ENCODE measurements at regions not wholly inside any gene's neighbourhood (a gene's known extent, or its start where the extent isn't known, plus 50 kb on each side); places are given as distances from the start of the nearest gene placed in this dataset.
A peak's percentile ranks its signal among the peaks of the same experiment; 100 is the strongest.

- no peak overlapping the region for H3K4me3 ChIP-seq
- H3K9me3 ChIP-seq, result no peaks in the 10 kb centered on the region
- TF ChIP-seq POLR2A (IDR thresholded peaks at IDR 0.05) (no peak), CTCF (IDR thresholded peaks at IDR 0.05) (no peak), POLR2AphosphoS5 (IDR thresholded peaks at IDR 0.05) (no peak), EP300 (IDR thresholded peaks at IDR 0.05) (no peak)
- peaks cover 46% of the 10 kb centered on the region for H3K27me3 ChIP-seq
- WGBS, result 87% methylated on average over 9 of the region's 13 CpGs
- no peak overlapping the region for H3K27ac ChIP-seq
- H3K36me3 ChIP-seq, result no peaks in the 10 kb centered on the region
- DNase-seq (ENCODE audit: low spot score in 2 of 2), result no peak
- no peaks in the 10 kb centered on the region for H3K4me1 ChIP-seq
These were observed 92.3 kb upstream of the RTL6 start for GRCh38 chr22:44590291-44590690.

GRCh38 chr22:44589831-44590230 lies 91.8 kb upstream of the RTL6 start:
- TF ChIP-seq POLR2A (IDR thresholded peaks at IDR 0.05), result no peak
- TF ChIP-seq EP300 (IDR thresholded peaks at IDR 0.05), result no peak
- no peak for TF ChIP-seq POLR2AphosphoS5 (IDR thresholded peaks at IDR 0.05)
- TF ChIP-seq CTCF (IDR thresholded peaks at IDR 0.05), result no peak
- WGBS, result 98% methylated on average over 5 of the region's 5 CpGs
- no peaks in the 10 kb centered on the region for H3K36me3 ChIP-seq
- H3K27me3 ChIP-seq, result peaks cover 45% of the 10 kb centered on the region
- no peak overlapping the region for H3K27ac ChIP-seq
- no peaks in the 10 kb centered on the region for H3K9me3 ChIP-seq
- H3K4me3 ChIP-seq, result no peak overlapping the region
- DNase-seq (ENCODE audit: low spot score in 2 of 2), result peak in 1 of 2 donors; percentile 34
- no peaks in the 10 kb centered on the region for H3K4me1 ChIP-seq

GRCh38 chr22:44588348-44588747 lies 90.3 kb upstream of the RTL6 start:
- WGBS, result 89% methylated on average over 14 of the region's 14 CpGs
- no peaks in the 10 kb centered on the region for H3K36me3 ChIP-seq
- H3K27ac ChIP-seq, result no peak overlapping the region
- DNase-seq (ENCODE audit: low spot score in 2 of 2), result peak in 1 of 2 donors; percentile 29
- no peak for TF ChIP-seq POLR2AphosphoS5 (IDR thresholded peaks at IDR 0.05)
- TF ChIP-seq EP300 (IDR thresholded peaks at IDR 0.05), result no peak
- TF ChIP-seq CTCF (IDR thresholded peaks at IDR 0.05), result no peak
- TF ChIP-seq POLR2A (IDR thresholded peaks at IDR 0.05), result no peak
- no peaks in the 10 kb centered on the region for H3K4me1 ChIP-seq
- H3K4me3 ChIP-seq, result no peak overlapping the region
- peaks cover 55% of the 10 kb centered on the region for H3K27me3 ChIP-seq
- no peaks in the 10 kb centered on the region for H3K9me3 ChIP-seq

GRCh38 chr22:44587737-44588310 lies 89.8 kb upstream of the RTL6 start:
- WGBS, result 73% methylated on average over 3 of the region's 3 CpGs
- no peak overlapping the region for H3K27ac ChIP-seq
- no peaks in the 10 kb centered on the region for H3K4me1 ChIP-seq
- H3K27me3 ChIP-seq, result peaks cover 59% of the 10 kb centered on the region
- no peaks in the 10 kb centered on the region for H3K36me3 ChIP-seq
- H3K4me3 ChIP-seq, result no peak overlapping the region
- DNase-seq (ENCODE audit: low spot score in 2 of 2), result no peak
- no peaks in the 10 kb centered on the region for H3K9me3 ChIP-seq
- TF ChIP-seq CTCF (IDR thresholded peaks at IDR 0.05) (no peak), POLR2AphosphoS5 (IDR thresholded peaks at IDR 0.05) (no peak), POLR2A (IDR thresholded peaks at IDR 0.05) (no peak), EP300 (IDR thresholded peaks at IDR 0.05) (no peak)

GRCh38 chr22:44586999-44587736 lies 89.1 kb upstream of the RTL6 start:
- Histone ChIP-seq H3K4me3 (peak overlapping the region; percentile 18), H3K4me1 (no peaks in the 10 kb centered on the region), H3K9me3 (no peaks in the 10 kb centered on the region), H3K27ac (no peak overlapping the region), H3K36me3 (no peaks in the 10 kb centered on the region), H3K27me3 (peaks cover 60% of the 10 kb centered on the region)
- TF ChIP-seq POLR2AphosphoS5 (IDR thresholded peaks at IDR 0.05), result no peak
- TF ChIP-seq POLR2A (IDR thresholded peaks at IDR 0.05), result no peak
- TF ChIP-seq CTCF (IDR thresholded peaks at IDR 0.05), result no peak
- TF ChIP-seq EP300 (IDR thresholded peaks at IDR 0.05), result no peak
- 58% methylated on average over 24 of the region's 24 CpGs for WGBS
- peak in 1 of 2 donors; percentile 54 for DNase-seq (ENCODE audit: low spot score in 2 of 2)

All from suprapubic skin (tissue), 4 donors.